DOHH2 (cell line): ENCODE measurements at regions not wholly inside any gene's neighbourhood (a gene's known extent, or its start where the extent isn't known, plus 50 kb on each side); places are given as distances from the start of the nearest gene placed in this dataset.

Experiments used
- H3F3A ChIP-seq: fragments of 200-600 bp; sonication (generic), shearing (Covaris generic); 2 replicates; pipeline ENCODE4 v1.6.0; 2016; ENCODE audit warnings: antibody characterized with exemption, mild to moderate bottlenecking; ENCODE audit not compliant: control insufficient read depth, insufficient read depth
- H3K27ac ChIP-seq: fragments of 200-600 bp; sonication (generic); 2 replicates; pipeline ENCODE4 v1.5.1; 2014; ENCODE audit warnings: low read depth, mild to moderate bottlenecking, low read length, moderate library complexity
- H3K27me3 ChIP-seq: fragments of 200-600 bp; sonication (generic); 2 replicates; pipeline ENCODE4 v1.6.1; 2014; ENCODE audit warnings: mild to moderate bottlenecking, low read length, mixed read lengths; ENCODE audit not compliant: control insufficient read depth
- H3K36me3 ChIP-seq: fragments of 200-600 bp; sonication (generic); 2 replicates; pipeline ENCODE4 v1.6.1; 2014; ENCODE audit warnings: mild to moderate bottlenecking, low read length, moderate library complexity, mixed read lengths; ENCODE audit not compliant: control insufficient read depth
- H3K4me1 ChIP-seq: fragments of 200-600 bp; sonication (generic); 2 replicates; pipeline ENCODE4 v1.6.1; 2014; ENCODE audit warnings: mild to moderate bottlenecking, low read length, mixed read lengths; ENCODE audit not compliant: control insufficient read depth
- H3K4me2 ChIP-seq: fragments of 200-600 bp; sonication (generic); 2 replicates; pipeline ENCODE4 v1.6.0; 2014; ENCODE audit warnings: mild to moderate bottlenecking, low read length, moderate library complexity
- H3K4me3 ChIP-seq: fragments of 200-600 bp; sonication (generic); 2 replicates; pipeline ENCODE4 v1.5.1; 2014; ENCODE audit warnings: mild to moderate bottlenecking, low read length, mixed read lengths
- H3K79me2 ChIP-seq: fragments of 200-600 bp; sonication (generic); 2 replicates; pipeline ENCODE4 v1.6.1; 2014; ENCODE audit warnings: mild to moderate bottlenecking, low read length, mixed read lengths; ENCODE audit not compliant: control insufficient read depth
- H3K9me2 ChIP-seq: fragments of 200-600 bp; sonication (generic); replicated peaks from 2 replicates; pipeline ENCODE4 v1.6.1; 2014; ENCODE audit warnings: mild to moderate bottlenecking, low read length, mixed read lengths; ENCODE audit not compliant: control insufficient read depth
- H3K9me3 ChIP-seq: fragments of 200-600 bp; sonication (generic); 2 replicates; pipeline ENCODE4 v1.6.1; 2014; ENCODE audit warnings: antibody characterized with exemption, low read length, mixed read lengths; ENCODE audit not compliant: control insufficient read depth, insufficient read depth
- H4K20me1 ChIP-seq: fragments of 200-600 bp; sonication (generic); 2 replicates; pipeline ENCODE4 v1.6.0; 2014; ENCODE audit warnings: low read depth, mild to moderate bottlenecking, antibody characterized with exemption, low read length, moderate library complexity; ENCODE audit not compliant: control insufficient read depth, insufficient read depth
- EZH2phosphoT487 ChIP-seq: fragments of 200-600 bp; sonication (generic); IDR thresholded peaks from 2 replicates; pipeline ENCODE4 v1.6.1; 2017; ENCODE audit warnings: borderline replicate concordance, mild to moderate bottlenecking, antibody characterized with exemption, low read length, moderate library complexity, mixed read lengths
- TF ChIP-seq, protein P1 (sequence below): fragments of 200-600 bp; sonication (generic); IDR thresholded peaks from one replicate; pipeline ENCODE4 v1.5.1; 2014; ENCODE audit warnings: antibody characterized with exemption, mild to moderate bottlenecking, low read depth, low read length; ENCODE audit not compliant: poor library complexity, severe bottlenecking

DNA sequence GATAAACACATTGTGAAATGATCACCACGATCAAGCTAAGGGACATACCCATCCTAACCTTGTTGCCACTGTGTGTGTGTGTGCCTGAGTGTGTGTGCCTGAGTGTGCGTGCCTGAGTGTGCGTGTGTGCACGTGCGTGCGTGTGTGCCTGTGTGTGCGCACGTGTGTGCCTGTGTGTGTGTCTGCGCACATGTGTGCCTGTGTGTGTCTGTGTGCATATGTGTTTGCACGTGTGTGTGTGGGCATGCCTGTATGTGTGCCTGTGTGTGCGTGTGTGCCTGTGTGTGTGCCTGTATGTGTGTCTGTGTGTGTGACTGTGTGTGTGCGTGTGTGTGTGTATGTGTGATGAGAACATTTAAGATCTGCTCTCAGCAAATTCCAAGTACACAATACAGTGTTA is 244.1 kb upstream of the DPP6 start:
- Histone ChIP-seq H3K9me2 (no peaks in the 10 kb centered on the region), H3K4me1 (no peaks in the 10 kb centered on the region), H3K79me2 (no peaks in the 10 kb centered on the region), H3F3A (no peaks in the 10 kb centered on the region), H3K4me3 (no peak overlapping the region), H3K27ac (no peak overlapping the region), H3K36me3 (no peaks in the 10 kb centered on the region), H3K9me3 (no peaks in the 10 kb centered on the region), H3K4me2 (no peak overlapping the region), H3K27me3 (no peaks in the 10 kb centered on the region), H4K20me1 (no peaks in the 10 kb centered on the region)
- no peak for TF ChIP-seq EZH2phosphoT487

DNA sequence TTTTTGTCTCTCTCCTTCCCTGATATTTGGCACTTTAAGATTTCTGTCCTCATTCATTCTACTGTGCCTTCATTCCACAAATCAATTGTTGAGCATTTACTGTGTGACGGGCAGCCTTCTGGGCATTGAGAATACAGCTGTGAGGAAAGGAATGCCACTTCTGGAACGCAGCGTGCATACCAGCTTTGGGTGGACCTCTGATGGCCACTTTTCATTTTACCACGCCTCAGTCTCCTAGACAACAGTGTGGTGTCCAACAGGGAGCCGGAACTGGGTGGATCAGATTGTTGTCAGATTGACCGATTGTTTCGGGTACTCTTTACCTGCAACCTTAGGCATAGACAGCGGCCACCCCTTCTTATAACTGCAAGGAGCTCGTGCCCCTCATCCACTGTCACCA is 222.7 kb upstream of the DPP6 start:
- H3K27me3 ChIP-seq, result no peaks in the 10 kb centered on the region
- H3K4me2 ChIP-seq, result no peak overlapping the region

DNA sequence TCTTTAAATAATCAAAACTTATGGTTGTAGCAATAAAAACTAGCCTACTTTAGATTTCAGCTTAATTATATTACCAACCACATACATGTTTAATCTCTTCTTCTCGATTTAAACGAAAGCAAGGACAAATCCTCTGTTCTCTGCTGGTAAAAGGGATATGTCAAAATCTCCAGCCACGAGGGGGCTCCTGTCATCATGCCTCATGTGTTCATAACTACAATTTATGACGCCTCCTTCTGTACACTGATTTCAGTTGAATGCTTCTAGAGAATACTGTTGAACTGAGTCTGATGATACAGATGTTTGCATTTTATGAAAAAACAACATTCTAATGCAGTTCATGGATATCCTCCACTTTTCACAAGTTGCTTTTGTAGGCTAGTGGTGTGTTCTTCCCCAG is 220.0 kb upstream of the DPP6 start:
- Histone ChIP-seq H3K9me3 (0 out of 2 replicates have a peak, but pooled peaks cover 2% of the 10 kb centered on the region), H3K4me1 (no peaks in the 10 kb centered on the region), H3F3A (no peaks in the 10 kb centered on the region), H3K4me3 (no peak overlapping the region), H3K27ac (no peak overlapping the region), H3K36me3 (no peaks in the 10 kb centered on the region), H3K27me3 (no peaks in the 10 kb centered on the region), H3K9me2 (no peaks in the 10 kb centered on the region), H3K4me2 (no peak overlapping the region), H3K79me2 (no peaks in the 10 kb centered on the region), H4K20me1 (no peaks in the 10 kb centered on the region)
- TF ChIP-seq EZH2phosphoT487, result no peak
- TF ChIP-seq, protein P1, sequence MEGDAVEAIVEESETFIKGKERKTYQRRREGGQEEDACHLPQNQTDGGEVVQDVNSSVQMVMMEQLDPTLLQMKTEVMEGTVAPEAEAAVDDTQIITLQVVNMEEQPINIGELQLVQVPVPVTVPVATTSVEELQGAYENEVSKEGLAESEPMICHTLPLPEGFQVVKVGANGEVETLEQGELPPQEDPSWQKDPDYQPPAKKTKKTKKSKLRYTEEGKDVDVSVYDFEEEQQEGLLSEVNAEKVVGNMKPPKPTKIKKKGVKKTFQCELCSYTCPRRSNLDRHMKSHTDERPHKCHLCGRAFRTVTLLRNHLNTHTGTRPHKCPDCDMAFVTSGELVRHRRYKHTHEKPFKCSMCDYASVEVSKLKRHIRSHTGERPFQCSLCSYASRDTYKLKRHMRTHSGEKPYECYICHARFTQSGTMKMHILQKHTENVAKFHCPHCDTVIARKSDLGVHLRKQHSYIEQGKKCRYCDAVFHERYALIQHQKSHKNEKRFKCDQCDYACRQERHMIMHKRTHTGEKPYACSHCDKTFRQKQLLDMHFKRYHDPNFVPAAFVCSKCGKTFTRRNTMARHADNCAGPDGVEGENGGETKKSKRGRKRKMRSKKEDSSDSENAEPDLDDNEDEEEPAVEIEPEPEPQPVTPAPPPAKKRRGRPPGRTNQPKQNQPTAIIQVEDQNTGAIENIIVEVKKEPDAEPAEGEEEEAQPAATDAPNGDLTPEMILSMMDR, result peak; percentile 43

More for the DNA sequence above, 222.7 kb upstream of the DPP6 start:
- no peak for TF ChIP-seq EZH2phosphoT487
- TF ChIP-seq, protein P1, result no peak
- Histone ChIP-seq H3K9me2 (no peaks in the 10 kb centered on the region), H3F3A (no peaks in the 10 kb centered on the region), H3K4me1 (no peaks in the 10 kb centered on the region), H3K4me3 (no peak overlapping the region), H4K20me1 (no peaks in the 10 kb centered on the region), H3K9me3 (0 out of 2 replicates have a peak, but pooled peaks cover 2% of the 10 kb centered on the region), H3K27ac (no peak overlapping the region), H3K36me3 (no peaks in the 10 kb centered on the region), H3K79me2 (no peaks in the 10 kb centered on the region)

DNA sequence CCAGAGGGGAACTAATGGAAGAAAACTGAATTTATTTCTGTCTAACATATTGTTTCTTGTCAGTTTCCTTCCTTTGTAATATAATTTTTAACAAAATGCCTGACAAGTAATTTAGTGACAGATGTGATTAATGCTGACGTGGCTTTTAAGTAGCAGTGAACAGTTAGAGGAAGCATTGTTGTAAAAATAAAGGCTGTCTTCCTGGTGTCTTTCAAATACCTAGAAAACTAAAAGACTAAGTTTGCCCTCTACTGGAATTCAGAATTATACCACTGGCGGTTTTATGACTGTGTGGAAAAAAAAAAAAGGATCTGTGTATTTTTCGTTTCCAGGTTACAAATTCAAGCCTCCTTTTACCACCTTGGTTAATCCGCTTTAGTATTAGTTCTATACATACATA is 217.1 kb upstream of the DPP6 start:
- H3K27ac ChIP-seq, result no peak overlapping the region
- H3K4me3 ChIP-seq, result no peak overlapping the region
- no peak overlapping the region for H3K4me2 ChIP-seq
- H3K36me3 ChIP-seq, result no peaks in the 10 kb centered on the region
- H3K27me3 ChIP-seq, result no peaks in the 10 kb centered on the region
- no peaks in the 10 kb centered on the region for H3K9me2 ChIP-seq
- H4K20me1 ChIP-seq, result no peaks in the 10 kb centered on the region
- H3K79me2 ChIP-seq, result no peaks in the 10 kb centered on the region
- no peaks in the 10 kb centered on the region for H3F3A ChIP-seq
- TF ChIP-seq EZH2phosphoT487, result no peak
- TF ChIP-seq, protein P1, result peak; percentile 9
- H3K4me1 ChIP-seq, result no peaks in the 10 kb centered on the region
- H3K9me3 ChIP-seq, result no peaks in the 10 kb centered on the region
